ENCODE measurements at regions not wholly inside any gene's neighbourhood (a gene's known extent, or its start where the extent isn't known, plus 50 kb on each side); places are given as distances from the start of the nearest gene placed in this dataset.

- DNase-seq (no peak), ATAC-seq (ENCODE audit: low read depth) (no peak)
- no CpG with 5 or more reads among the region's 3 CpGs for WGBS, 2 experiments (ENCODE audit: extremely low coverage in 2 of 2, insufficient read length in 1 of 2)
- intact Hi-C loops (cut with micrococcal nuclease) (loop anchor here (5.0 kb wide), 2 partner anchors 133 to 178 kb away; no protein-coding TSS in a partner anchor), dilution Hi-C loops (cut with HindIII; ENCODE audit: low sequenced_read_pairs, unreplicated experiment) (no loop called here), in situ Hi-C loops (cut with MboI; ENCODE audit: low sequenced_read_pairs) (no loop called here)
- no peak overlapping the region for H4K8ac ChIP-seq (ENCODE audit: low read depth in 2 of 2, low read length in 2 of 2)
- H3K27me3 ChIP-seq (ENCODE audit: control insufficient read depth, insufficient read depth, low read length), result peaks cover 1% of the 10 kb centered on the region; the same call in 1 of the 2 replicates
- no peaks in the 10 kb centered on the region for H3K36me3 ChIP-seq (ENCODE audit: control insufficient read depth, insufficient read depth, low read length)
- no peak for TF ChIP-seq MXI1 (IDR thresholded peaks at IDR 0.05; ENCODE audit: borderline replicate concordance, low read depth, low read length)
- peak; percentile 86 for TF ChIP-seq CEBPB (IDR thresholded peaks at IDR 0.05; ENCODE audit: low read depth, low read length)
- H3K9me1 ChIP-seq (ENCODE audit: insufficient read depth, low read length), result no peaks in the 10 kb centered on the region
- H3K4ac ChIP-seq (ENCODE audit: low read depth, low read length), result no peak overlapping the region
- H3K56ac ChIP-seq (ENCODE audit: extremely low read depth, insufficient read depth, low read length), result no peak overlapping the region
- no peak overlapping the region for H2BK5ac ChIP-seq (ENCODE audit: low read depth, low read length, poor library complexity, severe bottlenecking)
- no peak overlapping the region for H2AK5ac ChIP-seq (ENCODE audit: low read depth, low read length)
- peaks cover 2% of the 10 kb centered on the region; the same call in 1 of the 2 replicates for H3K4me1 ChIP-seq (ENCODE audit: control insufficient read depth, insufficient read depth, low read length)
- H2AK9ac ChIP-seq (replicated peaks; ENCODE audit: low read depth, low read length, poor library complexity), result no peak overlapping the region
- no peak overlapping the region for H2BK20ac ChIP-seq (ENCODE audit: low read depth, low read length)
- no peak overlapping the region; the same call in 2 of the 3 replicates for H2BK15ac ChIP-seq (ENCODE audit: low read depth, low read length)
- no peak overlapping the region for H3K27ac ChIP-seq (ENCODE audit: insufficient read depth, low read length)
- H3K79me1 ChIP-seq (ENCODE audit: low read depth in 1 of 2, low read length in 2 of 2), result no peaks in the 10 kb centered on the region
- no peak overlapping the region for H4K5ac ChIP-seq (ENCODE audit: low read depth, low read length)
- peak overlapping the region; percentile 40 for H3K18ac ChIP-seq (ENCODE audit: low read depth, low read length)
- no peaks in the 10 kb centered on the region for H4K20me1 ChIP-seq (ENCODE audit: insufficient read depth, low read length)
- CTCF ChIA-PET, result interaction anchor here (0.7 kb wide), 1 partner anchor 174 kb away, joined by 3 read pairs; no protein-coding TSS in a partner anchor
- POLR2A ChIA-PET (ENCODE audit: unreplicated experiment), result no interaction called here
- H3K23ac ChIP-seq (ENCODE audit: low read depth, low read length), result no peak overlapping the region
- H2AFZ ChIP-seq (replicated peaks; ENCODE audit: low read length, poor library complexity), result no peak overlapping the region
- H3K4me3 ChIP-seq (ENCODE audit: insufficient read depth, low read depth, low read length), result no peak overlapping the region
- H3K14ac ChIP-seq (replicated peaks; ENCODE audit: low read depth, low read length), result no peak overlapping the region
- no peak overlapping the region for H3K9ac ChIP-seq (ENCODE audit: low read depth, low read length)
- H3K4me2 ChIP-seq (ENCODE audit: low read depth, low read length), result no peak overlapping the region
- BruUV-seq (replicated peaks), result no TSS peak
- H4K91ac ChIP-seq (ENCODE audit: insufficient read depth, low read depth, low read length), result no peak overlapping the region
- H3K9me3 ChIP-seq (ENCODE audit: control insufficient read depth, insufficient read depth, low read length), result no peaks in the 10 kb centered on the region
- H2BK120ac ChIP-seq (ENCODE audit: low read depth, low read length), result no peak overlapping the region
These were observed 99.5 kb downstream of the FAM76B start for GRCh38 chr11:95690100-95690499.

All from IMR-90 (cell line).